MCF 10A (cell line): ENCODE measurements at regions not wholly inside any gene's neighbourhood (a gene's known extent, or its start where the extent isn't known, plus 50 kb on each side); places are given as distances from the start of the nearest gene placed in this dataset.

Experiments used
- BruUV-seq: library from RNA; stranded (reverse); fragments of 400-500 nt; replicated peaks from 2 replicates; lab custom pipeline; 2021; lab: Mats Ljungman, UMichigan
- CTCF ChIA-PET: fragments of 300-600 bp; sonication (Branson Sonifier 250); formaldehyde crosslinking; extraction: SDS; loops from one replicate; lab custom pipeline; 2021; ENCODE audit warnings: antibody characterized with exemption, inconsistent platforms; lab: Yijun Ruan, JAX
- POLR2A ChIA-PET: fragments of 300-600, 350-650 bp; sonication (Branson Sonifier 250); formaldehyde crosslinking; extraction: SDS; loops from one replicate; lab custom pipeline; 2020; ENCODE audit warnings: antibody characterized with exemption, inconsistent platforms; lab: Yijun Ruan, JAX
- DNase-seq: peaks from one replicate; pipeline ENCODE4 v3.0.0-alpha.2; 2018; ENCODE audit not compliant: unreplicated experiment
- H3K27ac Mint-ChIP-seq: one replicate; pipeline ENCODE4 v1.8.0; 2022; ENCODE audit warnings: mild to moderate bottlenecking, low read depth, mixed read lengths; ENCODE audit not compliant: unreplicated experiment
- H3K27me3 Mint-ChIP-seq: one replicate; pipeline ENCODE4 v1.8.0; 2022; ENCODE audit warnings: mixed read lengths; ENCODE audit not compliant: insufficient read depth, unreplicated experiment
- H3K36me3 Mint-ChIP-seq: one replicate; pipeline ENCODE4 v1.8.0; 2022; ENCODE audit warnings: mild to moderate bottlenecking, moderate library complexity, mixed read lengths; ENCODE audit not compliant: insufficient read depth, unreplicated experiment
- H3K4me1 Mint-ChIP-seq: one replicate; pipeline ENCODE4 v1.8.0; 2022; ENCODE audit warnings: mixed read lengths; ENCODE audit not compliant: insufficient read depth, unreplicated experiment
- H3K4me3 Mint-ChIP-seq: one replicate; pipeline ENCODE4 v1.8.0; 2022; ENCODE audit warnings: mild to moderate bottlenecking, moderate library complexity, mixed read lengths; ENCODE audit not compliant: unreplicated experiment
- H3K9me3 Mint-ChIP-seq: one replicate; pipeline ENCODE4 v1.8.0; 2022; ENCODE audit warnings: mixed read lengths; ENCODE audit not compliant: unreplicated experiment
- CTCF ChIP-seq: fragments of 200-600 bp; IDR thresholded peaks from one replicate; pipeline ENCODE4 v1.8.0; 2022; ENCODE audit warnings: antibody characterized with exemption, mild to moderate bottlenecking; ENCODE audit not compliant: unreplicated experiment
- intact Hi-C: fragments of 100-400 bp; cut with micrococcal nuclease; formaldehyde crosslinking; loops from 2 replicates; pipeline ENCODE4 v1.14.1; 2022

GRCh38 chr18:53792762-53793161, 431.7 kb downstream of the MBD2 start:
- no peak overlapping the region for H3K4me3 Mint-ChIP-seq
- ChIA-PET CTCF (interaction anchor here (1.2 kb wide), 1 partner anchor 25 kb away, joined by 3 read pairs; no protein-coding TSS in a partner anchor), POLR2A (no interaction called here)
- intact Hi-C loops, result no loop called here
- H3K27me3 Mint-ChIP-seq, result no peaks in the 10 kb centered on the region
- no peak for TF ChIP-seq CTCF
- H3K36me3 Mint-ChIP-seq, result no peaks in the 10 kb centered on the region
- H3K27ac Mint-ChIP-seq, result no peak overlapping the region
- DNase-seq, result no peak
- H3K4me1 Mint-ChIP-seq, result peaks cover 20% of the 10 kb centered on the region
- no TSS peak for BruUV-seq
- H3K9me3 Mint-ChIP-seq, result peaks cover 15% of the 10 kb centered on the region

- H3K36me3 Mint-ChIP-seq, result no peaks in the 10 kb centered on the region
- intact Hi-C loops, result no loop called here
- no peak overlapping the region for H3K4me3 Mint-ChIP-seq
- POLR2A ChIA-PET, result no interaction called here
- TF ChIP-seq CTCF, result no peak
- BruUV-seq, result no TSS peak
- CTCF ChIA-PET, result no interaction called here
- no peaks in the 10 kb centered on the region for H3K27me3 Mint-ChIP-seq
- no peak for DNase-seq
- no peak overlapping the region for H3K27ac Mint-ChIP-seq
- H3K4me1 Mint-ChIP-seq, result peaks cover 11% of the 10 kb centered on the region
- H3K9me3 Mint-ChIP-seq, result peaks cover 15% of the 10 kb centered on the region
Observed at GRCh38 chr18:53790786-53791185, 433.7 kb downstream of the MBD2 start.

- POLR2A ChIA-PET, result no interaction called here
- H3K27ac Mint-ChIP-seq, result no peak overlapping the region
- H3K4me1 Mint-ChIP-seq, result peaks cover 6% of the 10 kb centered on the region
- BruUV-seq, result no TSS peak
- H3K9me3 Mint-ChIP-seq, result peaks cover 15% of the 10 kb centered on the region
- H3K36me3 Mint-ChIP-seq, result no peaks in the 10 kb centered on the region
- intact Hi-C loops, result no loop called here
- no peak for TF ChIP-seq CTCF
- CTCF ChIA-PET, result no interaction called here
- no peak for DNase-seq
- no peak overlapping the region for H3K4me3 Mint-ChIP-seq
- H3K27me3 Mint-ChIP-seq, result no peaks in the 10 kb centered on the region
Observed at GRCh38 chr18:53789376-53790247, 434.9 kb downstream of the MBD2 start.

DNA sequence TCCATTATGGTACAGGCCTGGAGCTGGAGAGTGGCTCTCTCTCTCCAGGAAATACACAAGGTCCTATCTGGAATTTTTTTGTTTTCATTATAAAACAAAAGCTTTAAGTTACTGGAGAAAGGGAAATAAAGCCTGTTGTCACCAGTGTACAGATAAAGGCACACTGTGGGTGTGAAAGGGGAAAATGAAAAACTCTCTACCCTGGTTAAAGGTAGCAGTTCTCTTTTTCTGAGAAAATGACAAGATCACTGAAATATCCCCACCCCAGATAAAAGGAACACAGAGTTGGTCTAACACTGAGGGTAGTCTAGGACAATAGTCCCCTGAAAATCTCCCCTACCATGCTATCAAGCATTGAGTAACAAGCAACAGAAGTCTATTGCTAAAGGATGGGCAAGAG, 438.7 kb downstream of the MBD2 start:
- no peak overlapping the region for H3K4me3 Mint-ChIP-seq
- H3K27me3 Mint-ChIP-seq, result no peaks in the 10 kb centered on the region
- BruUV-seq, result no TSS peak

More for the DNA sequence above, 438.7 kb downstream of the MBD2 start:
- no peak for TF ChIP-seq CTCF
- POLR2A ChIA-PET, result interaction anchor here (1.0 kb wide), 1 partner anchor 11 kb away, joined by 3 read pairs; no protein-coding TSS in a partner anchor
- DNase-seq, result no peak
- CTCF ChIA-PET, result interaction anchor here (0.8 to 2.0 kb wide), 2 partner anchors 16 to 87 kb away, joined by 3 to 5 read pairs; no protein-coding TSS in a partner anchor
- H3K4me1 Mint-ChIP-seq, result peaks cover 6% of the 10 kb centered on the region
- intact Hi-C loops, result no loop called here
- no peaks in the 10 kb centered on the region for H3K36me3 Mint-ChIP-seq
- no peak overlapping the region for H3K27ac Mint-ChIP-seq
- no peaks in the 10 kb centered on the region for H3K9me3 Mint-ChIP-seq
